Breast epithelium (tissue), 3 donors: ENCODE measurements at regions not wholly inside any gene's neighbourhood (a gene's known extent, or its start where the extent isn't known, plus 50 kb on each side); places are given as distances from the start of the nearest gene placed in this dataset.

Experiments
- CTCF ChIP-seq, 3 donors: fragments of 450-650 bp; IDR thresholded peaks; one replicate each; pipeline ENCODE4 v1.5.1; 2016 to 2017; ENCODE audit warnings: antibody characterized with exemption in 3 of 3, mild to moderate bottlenecking in 3 of 3, moderate library complexity in 3 of 3
- POLR2A ChIP-seq: fragments of 450-650 bp; IDR thresholded peaks from one replicate; pipeline ENCODE4 v1.6.1; 2016; ENCODE audit warnings: antibody characterized with exemption, mild to moderate bottlenecking, moderate library complexity
- POLR2AphosphoS5 ChIP-seq, 3 donors: sonication (generic); formaldehyde crosslinking; IDR thresholded peaks; one replicate each; pipeline ENCODE4 v1.6.1; 2017; ENCODE audit warnings: antibody characterized with exemption in 3 of 3

DNA sequence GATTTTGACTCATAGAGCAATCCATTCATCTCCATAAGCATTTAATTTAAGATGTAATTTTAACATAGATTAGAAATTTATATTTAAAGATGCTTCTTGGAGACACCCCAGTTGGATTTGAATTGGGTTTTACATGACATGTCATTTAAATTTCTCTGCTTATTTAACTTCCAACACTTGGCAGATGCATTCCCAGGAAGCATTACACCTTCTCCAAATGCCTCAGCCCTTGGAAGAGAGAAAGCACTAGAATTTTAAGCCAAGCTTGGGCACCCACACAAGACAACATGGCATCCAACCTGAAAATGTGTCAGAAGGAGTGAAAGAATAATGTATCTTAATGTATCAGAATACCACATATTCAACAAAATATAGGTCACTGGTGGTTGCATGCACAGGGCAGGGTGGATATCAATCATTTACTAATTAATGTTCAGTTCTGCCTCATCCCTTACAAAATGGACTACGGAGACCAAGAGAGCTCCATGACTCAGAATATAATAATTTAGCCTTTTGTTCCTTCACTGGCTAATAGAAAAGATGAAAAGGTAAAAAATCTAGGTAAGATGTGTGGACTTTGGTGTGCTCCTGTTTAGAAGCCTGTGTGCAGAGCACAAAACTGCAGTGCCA lies 541.7 kb upstream of the SORCS1 start:
- no peak for TF ChIP-seq POLR2A
- TF ChIP-seq CTCF (IDR thresholded peaks at IDR 0.05) = no peak
- no peak for TF ChIP-seq POLR2AphosphoS5 (IDR thresholded peaks at IDR 0.05)
